Loucy (cell line): ENCODE measurements at regions not wholly inside any gene's neighbourhood (a gene's known extent, or its start where the extent isn't known, plus 50 kb on each side); places are given as distances from the start of the nearest gene placed in this dataset.

ENCODE experiments used
- EZH2phosphoT487 ChIP-seq: fragments of 200-600 bp; IDR thresholded peaks from 2 replicates; pipeline ENCODE4 v1.6.1; 2018; ENCODE audit warnings: antibody characterized with exemption, mild to moderate bottlenecking, moderate library complexity, borderline replicate concordance
- TF ChIP-seq, protein P1 (sequence below): fragments of 200-600 bp; sonication (generic); conservative IDR thresholded peaks from 2 replicates; pipeline ENCODE4 v1.5.1; 2014; ENCODE audit warnings: mild to moderate bottlenecking, antibody characterized with exemption, low read length

GRCh38 chr2:121873864-121874263 lies 118.4 kb downstream of the TSN start:
- TF ChIP-seq, protein P1, sequence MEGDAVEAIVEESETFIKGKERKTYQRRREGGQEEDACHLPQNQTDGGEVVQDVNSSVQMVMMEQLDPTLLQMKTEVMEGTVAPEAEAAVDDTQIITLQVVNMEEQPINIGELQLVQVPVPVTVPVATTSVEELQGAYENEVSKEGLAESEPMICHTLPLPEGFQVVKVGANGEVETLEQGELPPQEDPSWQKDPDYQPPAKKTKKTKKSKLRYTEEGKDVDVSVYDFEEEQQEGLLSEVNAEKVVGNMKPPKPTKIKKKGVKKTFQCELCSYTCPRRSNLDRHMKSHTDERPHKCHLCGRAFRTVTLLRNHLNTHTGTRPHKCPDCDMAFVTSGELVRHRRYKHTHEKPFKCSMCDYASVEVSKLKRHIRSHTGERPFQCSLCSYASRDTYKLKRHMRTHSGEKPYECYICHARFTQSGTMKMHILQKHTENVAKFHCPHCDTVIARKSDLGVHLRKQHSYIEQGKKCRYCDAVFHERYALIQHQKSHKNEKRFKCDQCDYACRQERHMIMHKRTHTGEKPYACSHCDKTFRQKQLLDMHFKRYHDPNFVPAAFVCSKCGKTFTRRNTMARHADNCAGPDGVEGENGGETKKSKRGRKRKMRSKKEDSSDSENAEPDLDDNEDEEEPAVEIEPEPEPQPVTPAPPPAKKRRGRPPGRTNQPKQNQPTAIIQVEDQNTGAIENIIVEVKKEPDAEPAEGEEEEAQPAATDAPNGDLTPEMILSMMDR: no peak
- no peak for TF ChIP-seq EZH2phosphoT487
